HEK293 (cell line): ENCODE measurements at regions not wholly inside any gene's neighbourhood (a gene's known extent, or its start where the extent isn't known, plus 50 kb on each side); places are given as distances from the start of the nearest gene placed in this dataset.
A peak's percentile ranks its signal among the peaks of the same experiment; 100 is the strongest.

Experiments used
- CTCF ChIA-PET: fragments of 350-600 bp; formaldehyde crosslinking; extraction: SDS; loops from one replicate; lab custom pipeline; 2021; ENCODE audit warnings: antibody characterized with exemption; lab: Yijun Ruan, JAX
- POLR2A ChIA-PET: fragments of 300-600 bp; formaldehyde crosslinking; extraction: SDS; loops from one replicate; lab custom pipeline; 2020; ENCODE audit warnings: antibody characterized with exemption, inconsistent platforms; lab: Yijun Ruan, JAX
- H3K27ac ChIP-seq: fragments of 200-500 bp; sonication (Bioruptor generic); 2 replicates; pipeline ENCODE4 v1.5.1; 2014; ENCODE audit warnings: low read depth, low read length, control low read depth, inconsistent platforms; ENCODE audit errors: extremely low read depth
- H3K36me3 ChIP-seq, 2 experiments: fragments of 200-500 bp in 1 of 2; sonication (Bioruptor generic) in 1 of 2; 1 replicate in 1 of 2; 2 replicates in 1 of 2; pipeline ENCODE4 v1.5.1; 2014 to 2017; ENCODE audit warnings: inconsistent platforms in 2 of 2, low read length in 2 of 2; ENCODE audit not compliant: control insufficient read depth in 2 of 2, insufficient read depth in 1 of 2
- H3K4me1 ChIP-seq: fragments of 200-500 bp; sonication (Bioruptor generic); 2 replicates; pipeline ENCODE4 v1.5.1; 2014; ENCODE audit warnings: mild to moderate bottlenecking, low read length, inconsistent platforms; ENCODE audit not compliant: control insufficient read depth, insufficient read depth
- H3K4me3 ChIP-seq: 2 replicates; pipeline ENCODE4 v1.5.1; 2011; ENCODE audit warnings: low read depth, mild to moderate bottlenecking, control low read depth, low read length, moderate library complexity
- H3K9me3 ChIP-seq: fragments of 200-500 bp; sonication (Bioruptor generic); 2 replicates; pipeline ENCODE4 v1.5.1; 2014; ENCODE audit warnings: low read depth, low read length, inconsistent platforms; ENCODE audit not compliant: control insufficient read depth, insufficient read depth
- FEZF1 ChIP-seq: fragments of 450-650 bp; formaldehyde crosslinking; IDR thresholded peaks from 2 replicates; pipeline ENCODE4 v1.5.1; 2016; ENCODE audit warnings: missing biosample characterization, missing genetic modification characterization
- SETDB1 ChIP-seq: IDR thresholded peaks from one replicate; pipeline ENCODE4 v1.6.1; 2017; ENCODE audit warnings: mild to moderate bottlenecking, low read length, moderate library complexity, mixed read lengths; ENCODE audit not compliant: insufficient read length
- ZBTB44 ChIP-seq: fragments of 450-650 bp; IDR thresholded peaks from 2 replicates; pipeline ENCODE4 v1.5.1; 2018; ENCODE audit warnings: missing biosample characterization, mild to moderate bottlenecking, missing genetic modification characterization
- ZFP69B ChIP-seq: fragments of 450-650 bp; formaldehyde crosslinking; IDR thresholded peaks from 2 replicates; pipeline ENCODE4 v1.5.1; 2016; ENCODE audit warnings: missing biosample characterization, missing genetic modification characterization
- ZNF140 ChIP-seq: fragments of 450-650 bp; formaldehyde crosslinking; IDR thresholded peaks from 2 replicates; pipeline ENCODE4 v1.5.1; 2016; ENCODE audit warnings: missing biosample characterization, missing genetic modification characterization
- ZNF248 ChIP-seq: fragments of 450-650 bp; formaldehyde crosslinking; IDR thresholded peaks from 2 replicates; pipeline ENCODE4 v1.5.1; 2017; ENCODE audit warnings: missing biosample characterization, missing genetic modification characterization
- ZNF266 ChIP-seq: fragments of 450-650 bp; formaldehyde crosslinking; IDR thresholded peaks from 2 replicates; pipeline ENCODE4 v1.5.1; 2016; ENCODE audit warnings: missing biosample characterization, missing genetic modification characterization, low read depth
- ZNF37A ChIP-seq: fragments of 450-650 bp; IDR thresholded peaks from 2 replicates; pipeline ENCODE4 v1.5.1; 2018; ENCODE audit warnings: missing biosample characterization, missing genetic modification characterization
- ZNF426 ChIP-seq: fragments of 450-650 bp; formaldehyde crosslinking; IDR thresholded peaks from 2 replicates; pipeline ENCODE4 v1.5.1; 2017; ENCODE audit warnings: missing biosample characterization, missing genetic modification characterization, mild to moderate bottlenecking, inconsistent platforms, moderate library complexity
- ZNF623 ChIP-seq: fragments of 450-650 bp; formaldehyde crosslinking; IDR thresholded peaks from 2 replicates; pipeline ENCODE4 v1.5.1; 2016; ENCODE audit warnings: missing biosample characterization, missing genetic modification characterization
- ZNF639 ChIP-seq: fragments of 450-650 bp; formaldehyde crosslinking; IDR thresholded peaks from 2 replicates; pipeline ENCODE4 v1.5.1; 2016; ENCODE audit warnings: missing biosample characterization, missing genetic modification characterization
- ZNF677 ChIP-seq: fragments of 450-650 bp; IDR thresholded peaks from 2 replicates; pipeline ENCODE4 v1.5.0; 2018; ENCODE audit warnings: missing biosample characterization, mild to moderate bottlenecking, missing genetic modification characterization, moderate library complexity
- ZNF830 ChIP-seq: fragments of 450-650 bp; IDR thresholded peaks from 2 replicates; pipeline ENCODE4 v1.5.0; 2018; ENCODE audit warnings: missing biosample characterization, missing genetic modification characterization, low read depth, mild to moderate bottlenecking, moderate library complexity
- ZSCAN16 ChIP-seq: fragments of 450-650 bp; formaldehyde crosslinking; IDR thresholded peaks from 2 replicates; pipeline ENCODE4 v1.5.1; 2016; ENCODE audit warnings: missing biosample characterization, missing genetic modification characterization
- TF ChIP-seq, protein P1 (sequence below): fragments of 450-650 bp; formaldehyde crosslinking; IDR thresholded peaks from 2 replicates; pipeline ENCODE4 v1.5.1; 2016; ENCODE audit warnings: missing biosample characterization, missing genetic modification characterization

DNA sequence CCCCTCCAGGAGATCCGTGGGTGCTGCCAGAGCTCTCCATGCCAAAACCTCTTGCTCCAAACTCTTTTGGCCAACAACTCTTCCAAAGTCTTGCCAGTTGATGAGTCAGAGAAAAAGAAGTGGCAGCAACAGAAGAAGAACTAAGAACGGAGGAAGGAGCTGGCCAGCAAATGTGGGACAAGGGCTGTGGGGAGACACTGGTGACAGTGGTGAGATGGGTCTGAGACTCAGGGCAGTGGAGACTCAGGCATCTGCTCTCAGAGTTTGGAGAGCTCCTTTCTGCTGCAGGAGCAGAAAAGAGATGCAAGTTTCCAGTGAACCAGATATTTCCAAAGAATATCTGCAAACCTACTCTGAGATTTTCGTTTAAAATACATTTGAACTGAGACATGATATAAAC lies 92.3 kb upstream of the SEMA6A start:
- ChIA-PET CTCF (no interaction called here), POLR2A (no interaction called here)
- Histone ChIP-seq H3K9me3 (no peaks in the 10 kb centered on the region), H3K4me3 (no peak overlapping the region), H3K27ac (no peak overlapping the region), H3K4me1 (no peaks in the 10 kb centered on the region), H3K36me3 (no peaks in the 10 kb centered on the region)
- TF ChIP-seq, protein P1, sequence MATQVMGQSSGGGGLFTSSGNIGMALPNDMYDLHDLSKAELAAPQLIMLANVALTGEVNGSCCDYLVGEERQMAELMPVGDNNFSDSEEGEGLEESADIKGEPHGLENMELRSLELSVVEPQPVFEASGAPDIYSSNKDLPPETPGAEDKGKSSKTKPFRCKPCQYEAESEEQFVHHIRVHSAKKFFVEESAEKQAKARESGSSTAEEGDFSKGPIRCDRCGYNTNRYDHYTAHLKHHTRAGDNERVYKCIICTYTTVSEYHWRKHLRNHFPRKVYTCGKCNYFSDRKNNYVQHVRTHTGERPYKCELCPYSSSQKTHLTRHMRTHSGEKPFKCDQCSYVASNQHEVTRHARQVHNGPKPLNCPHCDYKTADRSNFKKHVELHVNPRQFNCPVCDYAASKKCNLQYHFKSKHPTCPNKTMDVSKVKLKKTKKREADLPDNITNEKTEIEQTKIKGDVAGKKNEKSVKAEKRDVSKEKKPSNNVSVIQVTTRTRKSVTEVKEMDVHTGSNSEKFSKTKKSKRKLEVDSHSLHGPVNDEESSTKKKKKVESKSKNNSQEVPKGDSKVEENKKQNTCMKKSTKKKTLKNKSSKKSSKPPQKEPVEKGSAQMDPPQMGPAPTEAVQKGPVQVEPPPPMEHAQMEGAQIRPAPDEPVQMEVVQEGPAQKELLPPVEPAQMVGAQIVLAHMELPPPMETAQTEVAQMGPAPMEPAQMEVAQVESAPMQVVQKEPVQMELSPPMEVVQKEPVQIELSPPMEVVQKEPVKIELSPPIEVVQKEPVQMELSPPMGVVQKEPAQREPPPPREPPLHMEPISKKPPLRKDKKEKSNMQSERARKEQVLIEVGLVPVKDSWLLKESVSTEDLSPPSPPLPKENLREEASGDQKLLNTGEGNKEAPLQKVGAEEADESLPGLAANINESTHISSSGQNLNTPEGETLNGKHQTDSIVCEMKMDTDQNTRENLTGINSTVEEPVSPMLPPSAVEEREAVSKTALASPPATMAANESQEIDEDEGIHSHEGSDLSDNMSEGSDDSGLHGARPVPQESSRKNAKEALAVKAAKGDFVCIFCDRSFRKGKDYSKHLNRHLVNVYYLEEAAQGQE: peak; percentile 63
- no peak for TF ChIP-seq ZNF830 (tag by site-specific recombination)

DNA sequence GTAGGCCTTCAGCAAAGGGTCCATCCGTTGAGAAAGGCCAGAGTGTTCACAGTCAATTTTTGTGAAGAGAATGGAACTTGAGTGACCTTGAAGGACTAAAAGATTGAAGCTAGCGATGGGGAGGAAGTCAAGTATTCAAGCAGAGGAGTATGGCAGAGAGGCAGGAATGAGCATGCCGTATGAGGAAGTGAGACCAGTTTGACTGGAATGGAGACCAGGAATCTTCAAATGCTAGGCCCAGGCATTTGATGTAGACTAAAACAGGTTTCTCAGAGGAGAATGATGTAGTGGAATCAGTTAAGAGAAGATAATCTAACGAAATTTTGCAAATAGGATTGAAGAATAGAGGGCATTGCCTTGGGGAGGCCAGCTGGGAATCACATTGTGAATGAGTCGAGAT lies 90.4 kb upstream of the SEMA6A start:
- no peaks in the 10 kb centered on the region for H3K9me3 ChIP-seq
- no peaks in the 10 kb centered on the region for H3K36me3 ChIP-seq
- no peak overlapping the region for H3K27ac ChIP-seq
- ChIA-PET POLR2A (no interaction called here), CTCF (no interaction called here)
- no peak for TF ChIP-seq ZNF266 (tag by site-specific recombination)
- no peak for TF ChIP-seq SETDB1
- TF ChIP-seq ZNF623 (tag by site-specific recombination): no peak
- no peak for TF ChIP-seq ZNF140 (tag by site-specific recombination)
- no peak for TF ChIP-seq ZNF426 (tag by site-specific recombination)
- no peak for TF ChIP-seq ZBTB44 (tag by site-specific recombination)
- no peaks in the 10 kb centered on the region for H3K4me1 ChIP-seq
- H3K4me3 ChIP-seq: no peak overlapping the region

DNA sequence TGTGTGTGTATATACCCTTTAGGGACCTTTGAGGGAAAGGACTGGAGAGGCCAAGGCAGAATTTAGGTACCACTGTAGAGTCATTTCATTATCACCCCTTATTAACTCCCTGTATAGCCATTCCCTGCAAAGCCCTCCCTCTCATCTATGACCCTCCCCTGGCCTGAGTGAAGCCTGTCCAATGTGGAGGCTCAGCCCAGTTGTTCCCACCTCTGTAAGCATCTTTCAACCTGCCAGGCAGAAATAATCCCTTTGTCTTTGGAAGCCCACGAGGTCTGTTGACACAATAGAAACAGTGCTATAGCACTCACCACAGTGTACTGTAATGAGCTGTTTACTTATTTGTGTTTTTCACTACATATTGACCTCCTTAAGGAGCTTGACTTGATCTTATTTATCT lies 88.5 kb upstream of the SEMA6A start:
- no peaks in the 10 kb centered on the region for H3K9me3 ChIP-seq
- no peaks in the 10 kb centered on the region for H3K36me3 ChIP-seq
- no peak overlapping the region for H3K4me3 ChIP-seq
- peaks cover 2% of the 10 kb centered on the region; the same call in 1 of the 2 replicates for H3K4me1 ChIP-seq
- no peak overlapping the region for H3K27ac ChIP-seq
- ChIA-PET CTCF (no interaction called here), POLR2A (no interaction called here)
- TF ChIP-seq ZNF248 (tag by site-specific recombination) (no peak), ZFP69B (tag by site-specific recombination) (no peak), ZNF639 (tag by site-specific recombination) (no peak), ZNF677 (tag by site-specific recombination) (no peak), ZSCAN16 (tag by site-specific recombination) (no peak), ZNF37A (no peak), FEZF1 (tag by site-specific recombination) (no peak)
